Ascending aorta (tissue), 2 donors: ENCODE measurements at regions not wholly inside any gene's neighbourhood (a gene's known extent, or its start where the extent isn't known, plus 50 kb on each side); places are given as distances from the start of the nearest gene placed in this dataset.

ENCODE experiments used
- DNase-seq, 2 donors: peaks; one replicate each; pipeline ENCODE4 v3.0.0-alpha.2; 2019; ENCODE audit warnings: low spot score in 2 of 2
- H3K27ac ChIP-seq, 2 donors: fragments of 200-600 bp; sonication (generic); one replicate each; pipeline ENCODE4 v1.5.1; 2016 to 2017; ENCODE audit warnings: mild to moderate bottlenecking in 1 of 2
- H3K27me3 ChIP-seq: fragments of 200-600 bp; sonication (generic); one replicate; pipeline ENCODE4 v1.5.1; 2017
- H3K36me3 ChIP-seq, 2 donors: fragments of 200-600 bp; sonication (generic); one replicate each; pipeline ENCODE4 v1.5.1; 2016
- H3K4me1 ChIP-seq, 2 donors: fragments of 200-600 bp; sonication (generic); one replicate each; pipeline ENCODE4 v1.5.1; 2016 to 2017; ENCODE audit warnings: mild to moderate bottlenecking in 1 of 2
- H3K4me3 ChIP-seq, 2 donors: fragments of 200-600 bp; sonication (generic); one replicate each; pipeline ENCODE4 v1.5.1; 2016 to 2017; ENCODE audit warnings: mild to moderate bottlenecking in 1 of 2
- H3K9me3 ChIP-seq, 2 donors: fragments of 200-600 bp; sonication (generic); one replicate each; pipeline ENCODE4 v1.5.1; 2016
- intact Hi-C: fragments of 100-400 bp; cut with DNase I; formaldehyde crosslinking; loops from one replicate; pipeline ENCODE4 v1.15.1; 2023
- TF ChIP-seq, protein P1 (sequence below), 3 experiments: fragments of 200-600 bp in 2 of 3; fragments of 450-650 bp in 1 of 3; sonication (generic) in 2 of 3; IDR thresholded peaks; one replicate each; pipeline ENCODE4 v1.5.1; 2016 to 2019; ENCODE audit warnings: antibody characterized with exemption in 3 of 3, mild to moderate bottlenecking in 1 of 3, moderate library complexity in 1 of 3

- H3K27me3 ChIP-seq, result no peaks in the 10 kb centered on the region
- DNase-seq, result no peak
- no peaks in the 10 kb centered on the region for H3K9me3 ChIP-seq
- no peak overlapping the region for H3K27ac ChIP-seq
- TF ChIP-seq, protein P1, sequence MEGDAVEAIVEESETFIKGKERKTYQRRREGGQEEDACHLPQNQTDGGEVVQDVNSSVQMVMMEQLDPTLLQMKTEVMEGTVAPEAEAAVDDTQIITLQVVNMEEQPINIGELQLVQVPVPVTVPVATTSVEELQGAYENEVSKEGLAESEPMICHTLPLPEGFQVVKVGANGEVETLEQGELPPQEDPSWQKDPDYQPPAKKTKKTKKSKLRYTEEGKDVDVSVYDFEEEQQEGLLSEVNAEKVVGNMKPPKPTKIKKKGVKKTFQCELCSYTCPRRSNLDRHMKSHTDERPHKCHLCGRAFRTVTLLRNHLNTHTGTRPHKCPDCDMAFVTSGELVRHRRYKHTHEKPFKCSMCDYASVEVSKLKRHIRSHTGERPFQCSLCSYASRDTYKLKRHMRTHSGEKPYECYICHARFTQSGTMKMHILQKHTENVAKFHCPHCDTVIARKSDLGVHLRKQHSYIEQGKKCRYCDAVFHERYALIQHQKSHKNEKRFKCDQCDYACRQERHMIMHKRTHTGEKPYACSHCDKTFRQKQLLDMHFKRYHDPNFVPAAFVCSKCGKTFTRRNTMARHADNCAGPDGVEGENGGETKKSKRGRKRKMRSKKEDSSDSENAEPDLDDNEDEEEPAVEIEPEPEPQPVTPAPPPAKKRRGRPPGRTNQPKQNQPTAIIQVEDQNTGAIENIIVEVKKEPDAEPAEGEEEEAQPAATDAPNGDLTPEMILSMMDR (IDR thresholded peaks at IDR 0.05), result no peak
- peaks cover 2 to 15% of the 10 kb centered on the region in 2 donors for H3K4me1 ChIP-seq
- intact Hi-C loops, result no loop called here
- H3K4me3 ChIP-seq, result no peak overlapping the region
- H3K36me3 ChIP-seq, result no peaks in the 10 kb centered on the region
These were observed 388.6 kb downstream of the ACTL7B start for GRCh38 chr9:108467161-108467560.

- DNase-seq, result no peak
- intact Hi-C loops, result no loop called here
- H3K36me3 ChIP-seq, result no peaks in the 10 kb centered on the region
- H3K27me3 ChIP-seq, result no peaks in the 10 kb centered on the region
- H3K9me3 ChIP-seq, result no peaks in the 10 kb centered on the region
- H3K4me1 ChIP-seq, result peaks cover 2 to 15% of the 10 kb centered on the region in 2 donors
- H3K27ac ChIP-seq, result no peak overlapping the region
- TF ChIP-seq, protein P1 (IDR thresholded peaks at IDR 0.05), result no peak
- H3K4me3 ChIP-seq, result no peak overlapping the region
These were observed 389.5 kb downstream of the ACTL7B start for GRCh38 chr9:108466304-108466703.

DNA sequence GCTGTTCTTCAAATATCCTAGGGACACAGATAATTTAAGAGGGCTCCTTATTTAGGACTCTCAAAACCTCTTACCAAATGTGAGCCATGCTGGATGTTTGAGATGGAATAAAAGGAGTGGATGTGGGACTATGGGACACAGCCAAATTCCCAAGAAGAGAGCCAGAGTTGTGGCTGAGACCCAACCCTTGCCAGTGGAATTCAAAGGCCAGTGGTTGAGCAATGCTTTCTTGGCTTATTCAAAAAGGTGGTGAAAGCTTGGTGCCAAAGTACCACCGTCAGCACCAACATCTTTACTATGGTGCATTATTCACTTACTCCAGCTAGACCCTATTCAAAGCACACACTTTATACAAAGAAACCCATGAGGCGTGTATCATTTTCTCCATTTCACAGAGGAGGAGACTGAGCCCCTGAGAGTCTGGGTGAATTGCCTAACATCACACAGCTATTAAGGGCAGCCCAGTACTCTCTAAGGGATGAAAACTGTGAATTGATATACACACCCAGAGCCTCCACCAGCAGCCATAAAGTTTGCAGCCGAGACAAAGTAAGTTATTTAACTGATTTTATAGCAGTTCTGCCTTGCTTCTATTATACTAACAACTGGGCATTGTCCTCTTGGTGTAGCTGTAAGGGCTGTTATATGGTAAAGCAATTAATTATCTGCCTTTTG lies 391.7 kb downstream of the ACTL7B start:
- peaks cover 2 to 15% of the 10 kb centered on the region in 2 donors for H3K4me1 ChIP-seq
- no peak overlapping the region for H3K4me3 ChIP-seq
- intact Hi-C loops, result no loop called here
- TF ChIP-seq, protein P1 (IDR thresholded peaks at IDR 0.05), result no peak
- no peaks in the 10 kb centered on the region for H3K27me3 ChIP-seq
- no peak overlapping the region for H3K27ac ChIP-seq
- DNase-seq, result no peak
- no peaks in the 10 kb centered on the region for H3K9me3 ChIP-seq
- no peaks in the 10 kb centered on the region for H3K36me3 ChIP-seq

DNA sequence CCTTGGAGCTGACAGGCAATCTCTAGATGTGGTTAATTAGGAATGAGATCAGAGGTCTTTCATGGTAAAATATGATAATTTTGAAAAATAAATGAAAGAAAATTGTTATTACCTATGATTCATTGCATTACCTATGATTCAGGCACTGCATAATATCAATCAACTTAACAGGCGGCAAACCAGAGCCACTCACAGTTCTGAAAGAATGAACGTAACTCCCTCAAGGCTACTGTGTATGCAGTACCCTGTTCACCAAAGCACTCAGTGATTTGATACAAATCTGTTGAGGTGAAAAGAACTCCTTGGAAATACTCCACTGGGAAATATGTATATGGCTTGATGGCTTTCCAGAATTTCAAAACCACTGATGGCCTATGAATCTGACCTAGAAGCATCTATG lies 398.9 kb downstream of the ACTL7B start:
- DNase-seq, result no peak
- Histone ChIP-seq H3K4me1 (no peaks in the 10 kb centered on the region), H3K4me3 (no peak overlapping the region), H3K9me3 (no peaks in the 10 kb centered on the region), H3K36me3 (no peaks in the 10 kb centered on the region), H3K27me3 (no peaks in the 10 kb centered on the region), H3K27ac (no peak overlapping the region)
- TF ChIP-seq, protein P1 (IDR thresholded peaks at IDR 0.05), result no peak
- intact Hi-C loops, result no loop called here

DNA sequence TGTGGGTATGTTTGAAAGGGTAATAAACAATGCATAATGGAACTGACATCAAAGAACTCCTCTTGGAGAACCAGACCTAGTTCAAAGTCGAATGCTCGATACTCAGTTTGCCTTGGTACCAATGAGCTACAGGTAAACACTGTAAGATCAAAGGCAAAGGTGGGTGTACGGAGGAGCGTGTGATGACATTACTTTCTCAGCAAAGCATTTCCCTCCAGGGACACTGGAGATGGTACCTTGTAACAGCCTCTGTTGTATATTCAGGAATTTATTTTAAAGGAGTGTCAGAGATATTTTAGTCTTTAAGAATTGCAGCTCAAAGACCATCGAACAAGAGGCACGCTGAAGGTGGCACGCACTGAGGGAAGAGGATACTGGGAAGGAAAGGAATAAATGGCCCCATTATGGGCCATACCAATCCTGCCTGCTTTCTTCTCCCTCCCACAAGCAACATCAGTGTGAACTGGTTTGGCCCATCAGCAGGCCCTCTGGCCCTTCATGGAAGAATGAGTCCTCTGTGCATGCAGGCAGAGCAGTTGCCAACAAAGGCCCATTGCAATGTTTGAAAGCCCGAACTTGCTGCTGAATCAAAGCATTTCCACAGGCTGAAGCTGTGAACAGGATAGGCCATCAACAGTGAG lies 410.2 kb downstream of the ACTL7B start:
- Histone ChIP-seq H3K27me3 (no peaks in the 10 kb centered on the region), H3K27ac (no peak overlapping the region), H3K36me3 (no peaks in the 10 kb centered on the region), H3K4me3 (no peak overlapping the region), H3K4me1 (peaks cover 0 to 37% of the 10 kb centered on the region in 2 donors), H3K9me3 (no peaks in the 10 kb centered on the region)
- intact Hi-C loops, result loop anchor here (2.0 to 10.0 kb wide), 5 partner anchors 33 to 951 kb away; no protein-coding TSS in a partner anchor
- DNase-seq, result no peak
- TF ChIP-seq, protein P1 (IDR thresholded peaks at IDR 0.05), result no peak
